A172 (cell line): ENCODE measurements at regions not wholly inside any gene's neighbourhood (a gene's known extent, or its start where the extent isn't known, plus 50 kb on each side); places are given as distances from the start of the nearest gene placed in this dataset.

Experiments used
- DNase-seq: peaks from one replicate; pipeline ENCODE4 v3.0.0-alpha.2; 2015; ENCODE audit warnings: low spot score

GRCh38 chr2:133768256-133768655 is 200.0 kb upstream of the NCKAP5 start:
- no peak for DNase-seq

GRCh38 chr2:133768658-133769435 is 200.6 kb upstream of the NCKAP5 start:
- DNase-seq: no peak

DNA sequence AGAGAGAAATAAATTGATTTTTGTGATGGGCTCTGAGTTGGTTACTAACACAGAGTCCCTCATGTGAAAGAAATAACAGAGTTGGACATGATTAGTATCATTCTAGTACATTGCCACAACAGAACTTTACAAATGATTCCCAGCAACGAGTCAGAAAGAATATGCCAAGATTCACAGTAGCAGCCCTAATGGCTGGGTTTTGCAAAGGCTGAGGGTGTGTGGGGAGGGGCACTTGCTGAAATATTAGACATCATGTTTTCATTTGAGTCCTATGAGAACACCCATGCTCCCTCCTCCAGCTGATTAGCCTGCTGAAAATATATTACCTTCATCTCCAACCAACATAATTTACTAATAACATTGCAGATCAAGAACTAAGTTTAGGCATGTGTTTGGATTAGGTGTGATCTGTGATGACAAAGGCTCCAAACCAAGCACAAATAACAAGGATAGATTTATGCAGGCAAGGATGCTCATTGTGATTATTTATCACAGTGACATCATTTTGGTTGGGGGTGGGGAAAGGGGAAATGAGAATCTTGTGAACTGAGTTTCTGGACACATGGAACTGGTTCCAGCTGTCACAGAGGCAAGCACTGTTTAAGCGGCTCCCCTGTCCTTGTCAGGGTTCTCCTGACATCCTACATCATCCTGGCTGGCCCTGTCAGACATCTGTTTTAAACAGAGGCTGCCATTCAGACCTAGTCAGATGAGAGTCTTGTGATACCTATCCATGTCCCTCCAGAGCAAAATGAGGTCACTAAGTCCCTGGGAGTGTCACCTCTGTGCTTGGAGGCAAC is 205.8 kb upstream of the NCKAP5 start:
- no peak for DNase-seq

DNA sequence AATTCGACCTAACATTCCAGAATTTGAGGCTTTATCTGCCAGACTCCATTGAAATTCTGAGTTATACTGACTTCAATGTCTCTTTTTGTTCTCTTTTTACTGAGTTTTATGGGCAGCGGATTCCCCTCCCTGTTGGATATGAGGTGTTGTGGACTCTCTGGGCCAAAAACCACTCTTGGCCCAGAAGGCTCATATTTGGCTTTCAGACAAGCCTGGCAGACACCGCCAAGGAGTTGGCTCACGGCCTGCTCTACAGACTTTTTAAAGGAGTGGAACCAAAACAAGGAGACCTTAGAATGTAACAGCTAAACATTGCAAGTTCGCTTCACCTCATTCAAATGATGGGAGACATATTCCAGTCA is 206.4 kb upstream of the NCKAP5 start:
- no peak for DNase-seq

GRCh38 chr2:133776936-133777573 is 208.8 kb upstream of the NCKAP5 start:
- no peak for DNase-seq

GRCh38 chr2:133777574-133777960 is 209.3 kb upstream of the NCKAP5 start:
- DNase-seq: peak; percentile 85

DNA sequence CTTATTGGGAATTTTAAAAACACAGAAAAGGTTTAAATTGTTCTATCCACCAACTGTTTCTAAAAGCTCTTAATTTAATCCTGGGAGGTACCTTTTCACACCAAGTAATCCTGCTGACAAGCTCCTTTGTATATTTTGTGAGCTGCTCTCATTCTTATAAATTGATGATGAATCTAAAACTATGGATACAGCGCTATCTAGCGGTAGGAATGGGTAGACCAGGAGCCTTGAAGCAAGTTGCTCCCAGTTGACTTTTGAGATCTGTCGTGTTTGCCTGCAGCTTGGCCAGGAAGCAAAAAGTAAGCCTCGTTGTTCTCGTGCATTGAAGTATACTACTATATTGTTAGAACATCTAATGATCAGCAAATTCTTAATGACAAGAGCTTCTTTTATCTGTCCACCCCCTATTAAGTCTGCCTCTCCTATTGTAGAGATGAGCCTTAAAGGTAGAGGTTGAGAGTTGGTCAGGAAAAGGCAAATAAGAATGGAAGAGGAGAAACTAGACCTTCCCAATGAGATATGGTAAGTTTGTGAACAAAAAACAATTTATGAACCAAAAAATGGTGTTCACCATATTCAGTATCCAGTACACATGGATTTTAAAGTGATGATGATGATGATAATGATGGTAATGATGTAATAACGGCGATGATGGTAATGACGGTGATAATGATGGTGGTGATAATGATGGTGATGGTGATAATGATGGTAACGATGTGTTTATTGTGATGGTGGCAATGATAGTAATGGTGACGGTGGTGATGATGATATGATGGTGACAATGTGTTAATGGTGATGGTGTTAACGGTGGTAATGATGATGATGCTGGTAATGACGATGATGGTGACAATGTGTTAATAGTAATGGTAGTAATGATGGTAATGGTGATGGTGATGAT is 212.1 kb upstream of the NCKAP5 start:
- peak; percentile 76 for DNase-seq

- no peak for DNase-seq
Observed at GRCh38 chr2:133780997-133781513, 212.8 kb upstream of the NCKAP5 start.

- DNase-seq: peak; percentile 46
Observed at GRCh38 chr2:133787207-133787606, 218.9 kb upstream of the NCKAP5 start.

GRCh38 chr2:133787651-133788050 is 219.4 kb upstream of the NCKAP5 start:
- DNase-seq: no peak

GRCh38 chr2:133788386-133788785 is 220.1 kb upstream of the NCKAP5 start:
- DNase-seq: no peak

DNA sequence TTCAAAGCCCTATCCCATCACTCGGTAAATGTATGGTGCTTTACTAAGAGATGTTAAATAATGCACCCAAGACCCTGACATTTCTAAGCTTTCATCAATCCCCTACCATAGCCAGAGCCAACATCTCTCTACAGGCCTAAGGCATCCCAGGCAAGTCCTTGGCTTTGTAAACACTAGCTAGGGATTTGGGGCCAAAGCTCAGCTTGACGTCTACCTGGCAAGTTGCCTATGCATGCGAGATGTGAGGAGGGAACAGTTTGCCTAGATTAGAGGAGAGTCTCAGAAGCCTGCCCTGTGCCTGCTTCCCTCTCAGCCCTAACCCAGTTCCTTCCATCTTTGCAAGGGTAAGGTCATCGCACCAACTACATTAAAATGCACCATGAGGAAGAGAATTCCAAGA is 221.5 kb upstream of the NCKAP5 start:
- no peak for DNase-seq

GRCh38 chr2:133790711-133791110 is 222.4 kb upstream of the NCKAP5 start:
- peak; percentile 55 for DNase-seq

GRCh38 chr2:133791191-133791590 is 222.9 kb upstream of the NCKAP5 start:
- peak; percentile 81 for DNase-seq

- no peak for DNase-seq
Observed at GRCh38 chr2:133792223-133792622, 224.0 kb upstream of the NCKAP5 start.

GRCh38 chr2:133794114-133794513 is 225.9 kb upstream of the NCKAP5 start:
- DNase-seq: no peak

DNA sequence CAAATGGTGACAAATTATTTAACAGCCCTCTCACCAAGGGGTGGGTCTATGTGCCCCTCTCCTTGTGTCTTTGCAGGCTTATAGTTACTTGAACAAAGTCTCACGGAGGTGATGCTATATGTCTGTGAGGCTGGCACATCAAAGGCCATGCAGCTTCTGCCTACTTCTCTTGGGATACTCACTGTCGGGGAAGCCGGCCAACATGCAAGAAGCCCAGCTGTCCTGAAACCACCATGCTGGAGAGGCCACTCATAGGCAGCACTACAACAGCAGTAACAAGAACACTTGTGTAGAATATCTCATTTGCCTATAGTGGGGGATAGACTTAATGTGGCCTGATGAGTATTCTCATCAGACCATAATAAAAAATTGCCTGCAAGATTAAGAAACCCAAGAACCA is 233.7 kb upstream of the NCKAP5 start:
- no peak for DNase-seq

- DNase-seq: no peak
Observed at GRCh38 chr2:133802409-133803039, 234.3 kb upstream of the NCKAP5 start.

DNA sequence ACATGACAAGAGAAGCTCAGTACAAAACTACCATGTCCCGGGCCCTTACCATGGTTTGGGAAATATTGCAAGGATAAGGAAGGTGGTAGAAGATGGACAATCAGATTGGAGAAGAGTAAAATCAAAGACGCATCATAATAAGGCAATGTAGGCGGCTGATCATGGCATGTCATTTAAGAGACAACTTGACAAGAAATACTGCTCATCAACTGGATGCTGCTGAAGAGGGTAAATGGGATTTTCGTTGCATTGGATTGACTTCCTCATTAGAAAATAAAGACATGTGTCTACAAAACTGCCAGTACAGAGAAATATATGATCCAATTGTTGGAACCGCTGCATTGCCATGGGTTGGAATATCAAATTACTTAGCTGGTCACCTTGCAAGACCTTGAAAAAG is 238.3 kb upstream of the NCKAP5 start:
- DNase-seq: no peak

DNA sequence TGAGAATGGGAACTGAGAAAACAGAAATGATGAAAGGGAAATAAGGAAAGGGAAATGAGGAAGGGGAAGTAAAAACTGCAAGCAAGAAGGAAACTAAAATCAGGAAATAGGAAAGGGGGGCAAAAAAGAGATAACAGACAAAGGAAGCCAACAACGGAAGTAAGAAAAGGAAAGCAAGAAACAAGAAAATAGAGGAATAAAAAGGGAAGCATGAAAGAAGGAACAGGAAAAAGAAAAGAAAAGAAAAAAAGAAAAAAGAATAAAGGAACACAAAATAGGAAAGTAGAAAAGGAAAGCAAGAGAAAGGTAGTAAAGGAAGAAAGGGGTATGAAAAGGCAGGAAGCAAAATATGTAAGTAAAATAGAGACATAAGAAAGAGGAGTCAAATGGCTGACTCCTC is 241.2 kb upstream of the NCKAP5 start:
- no peak for DNase-seq

- no peak for DNase-seq
Observed at GRCh38 chr2:133810559-133810958, 242.3 kb upstream of the NCKAP5 start.
